ENCODE measurements at regions not wholly inside any gene's neighbourhood (a gene's known extent, or its start where the extent isn't known, plus 50 kb on each side); places are given as distances from the start of the nearest gene placed in this dataset.
A peak's percentile ranks its signal among the peaks of the same experiment; 100 is the strongest.

- DNase-seq, result no peak
- H3K27me3 ChIP-seq (ENCODE audit: insufficient read depth, low read length, poor library complexity), result no peaks in the 10 kb centered on the region
- H3K27ac ChIP-seq (ENCODE audit: low read depth, low read length), result no peak overlapping the region
Observed at GRCh38 chr1:192485692-192486436, 89.7 kb upstream of the RGS1 start.

GRCh38 chr1:192488058-192488457 lies 87.5 kb upstream of the RGS1 start:
- Histone ChIP-seq H4K8ac (ENCODE audit: low read depth, low read length) (no peak overlapping the region), H3K18ac (ENCODE audit: low read length) (no peak overlapping the region), H2BK120ac (ENCODE audit: low read depth, low read length) (no peak overlapping the region), H3K36me3 (ENCODE audit: control insufficient read depth, insufficient read depth, low read length) (no peaks in the 10 kb centered on the region), H3K9ac (ENCODE audit: low read length) (no peak overlapping the region), H3K23ac (ENCODE audit: low read length) (no peak overlapping the region), H3K56ac (ENCODE audit: low read length) (no peak overlapping the region), H3K4ac (ENCODE audit: low read depth, low read length) (no peak overlapping the region), H3K79me2 (ENCODE audit: control insufficient read depth, insufficient read depth, low read length) (no peaks in the 10 kb centered on the region), H2BK5ac (ENCODE audit: low read length) (no peak overlapping the region), H3K27ac (ENCODE audit: low read depth, low read length) (no peak overlapping the region), H2BK15ac (replicated peaks; ENCODE audit: low read depth) (no peak overlapping the region), H3K4me1 (ENCODE audit: control insufficient read depth, low read depth, low read length) (no peaks in the 10 kb centered on the region), H4K5ac (ENCODE audit: low read length) (no peak overlapping the region), H3K79me1 (ENCODE audit: low read length) (no peaks in the 10 kb centered on the region), H3K27me3 (ENCODE audit: insufficient read depth, low read length, poor library complexity) (no peaks in the 10 kb centered on the region), H2AK5ac (ENCODE audit: low read length) (no peak overlapping the region), H3K4me2 (ENCODE audit: low read length) (no peak overlapping the region), H3K4me3 (ENCODE audit: low read length) (no peak overlapping the region)
- peak; percentile 60 for DNase-seq

More at GRCh38 chr1:192485692-192486436, 89.7 kb upstream of the RGS1 start:
- Histone ChIP-seq H2BK120ac (ENCODE audit: low read depth, low read length) (no peak overlapping the region), H2AK5ac (ENCODE audit: low read length) (no peak overlapping the region), H3K4ac (ENCODE audit: low read depth, low read length) (no peak overlapping the region), H2BK15ac (replicated peaks; ENCODE audit: low read depth) (no peak overlapping the region), H3K4me3 (ENCODE audit: low read length) (no peak overlapping the region), H4K5ac (ENCODE audit: low read length) (no peak overlapping the region), H3K9ac (ENCODE audit: low read length) (no peak overlapping the region), H3K79me1 (ENCODE audit: low read length) (no peaks in the 10 kb centered on the region), H3K79me2 (ENCODE audit: control insufficient read depth, insufficient read depth, low read length) (no peaks in the 10 kb centered on the region), H3K23ac (ENCODE audit: low read length) (no peak overlapping the region), H3K4me1 (ENCODE audit: control insufficient read depth, low read depth, low read length) (no peaks in the 10 kb centered on the region), H2BK5ac (ENCODE audit: low read length) (no peak overlapping the region), H3K4me2 (ENCODE audit: low read length) (no peak overlapping the region), H3K36me3 (ENCODE audit: control insufficient read depth, insufficient read depth, low read length) (no peaks in the 10 kb centered on the region), H3K56ac (ENCODE audit: low read length) (no peak overlapping the region), H3K18ac (ENCODE audit: low read length) (no peak overlapping the region), H4K8ac (ENCODE audit: low read depth, low read length) (no peak overlapping the region)
- no CpG with 5 or more reads among the region's 1 CpG for WGBS (ENCODE audit: extremely low coverage, insufficient coverage, low lambda C conversion rate)

- no peak overlapping the region for H3K23ac ChIP-seq (ENCODE audit: low read length)
- H3K27ac ChIP-seq (ENCODE audit: low read depth, low read length), result no peak overlapping the region
- no peak overlapping the region for H3K4me2 ChIP-seq (ENCODE audit: low read length)
- WGBS (ENCODE audit: extremely low coverage, insufficient coverage, low lambda C conversion rate), result no CpG with 5 or more reads among the region's 1 CpG
- H2BK120ac ChIP-seq (ENCODE audit: low read depth, low read length), result no peak overlapping the region
- no peak overlapping the region for H3K56ac ChIP-seq (ENCODE audit: low read length)
- no peaks in the 10 kb centered on the region for H3K27me3 ChIP-seq (ENCODE audit: insufficient read depth, low read length, poor library complexity)
- no peak overlapping the region for H3K18ac ChIP-seq (ENCODE audit: low read length)
- H3K9ac ChIP-seq (ENCODE audit: low read length), result no peak overlapping the region
- H2AK5ac ChIP-seq (ENCODE audit: low read length), result no peak overlapping the region
- no peak overlapping the region for H4K5ac ChIP-seq (ENCODE audit: low read length)
- H3K79me2 ChIP-seq (ENCODE audit: control insufficient read depth, insufficient read depth, low read length), result no peaks in the 10 kb centered on the region
- no peaks in the 10 kb centered on the region for H3K36me3 ChIP-seq (ENCODE audit: control insufficient read depth, insufficient read depth, low read length)
- H3K79me1 ChIP-seq (ENCODE audit: low read length), result no peaks in the 10 kb centered on the region
- peak overlapping the region; percentile 19 for H2BK15ac ChIP-seq (replicated peaks; ENCODE audit: low read depth)
- H3K4ac ChIP-seq (ENCODE audit: low read depth, low read length), result no peak overlapping the region
- no peak overlapping the region for H3K4me3 ChIP-seq (ENCODE audit: low read length)
- no peak for DNase-seq
- H3K4me1 ChIP-seq (ENCODE audit: control insufficient read depth, low read depth, low read length), result no peaks in the 10 kb centered on the region
- no peak overlapping the region for H2BK5ac ChIP-seq (ENCODE audit: low read length)
- H4K8ac ChIP-seq (ENCODE audit: low read depth, low read length), result no peak overlapping the region
Observed at GRCh38 chr1:192489047-192489446, 86.5 kb upstream of the RGS1 start.

GRCh38 chr1:192489748-192490147 lies 85.8 kb upstream of the RGS1 start:
- no peak overlapping the region for H3K18ac ChIP-seq (ENCODE audit: low read length)
- no peak overlapping the region for H4K5ac ChIP-seq (ENCODE audit: low read length)
- H3K27ac ChIP-seq (ENCODE audit: low read depth, low read length), result no peak overlapping the region
- H3K4ac ChIP-seq (ENCODE audit: low read depth, low read length), result no peak overlapping the region
- no CpG with 5 or more reads among the region's 2 CpGs for WGBS (ENCODE audit: extremely low coverage, insufficient coverage, low lambda C conversion rate)
- no peaks in the 10 kb centered on the region for H3K36me3 ChIP-seq (ENCODE audit: control insufficient read depth, insufficient read depth, low read length)
- H3K56ac ChIP-seq (ENCODE audit: low read length), result no peak overlapping the region
- no peaks in the 10 kb centered on the region for H3K4me1 ChIP-seq (ENCODE audit: control insufficient read depth, low read depth, low read length)
- no peaks in the 10 kb centered on the region for H3K27me3 ChIP-seq (ENCODE audit: insufficient read depth, low read length, poor library complexity)
- no peak overlapping the region for H2BK5ac ChIP-seq (ENCODE audit: low read length)
- no peak overlapping the region for H3K23ac ChIP-seq (ENCODE audit: low read length)
- no peak overlapping the region for H4K8ac ChIP-seq (ENCODE audit: low read depth, low read length)
- H3K79me2 ChIP-seq (ENCODE audit: control insufficient read depth, insufficient read depth, low read length), result no peaks in the 10 kb centered on the region
- H2BK120ac ChIP-seq (ENCODE audit: low read depth, low read length), result no peak overlapping the region
- DNase-seq, result peak; percentile 65
- no peak overlapping the region for H2BK15ac ChIP-seq (replicated peaks; ENCODE audit: low read depth)
- H3K79me1 ChIP-seq (ENCODE audit: low read length), result no peaks in the 10 kb centered on the region
- no peak overlapping the region for H3K4me2 ChIP-seq (ENCODE audit: low read length)
- H3K4me3 ChIP-seq (ENCODE audit: low read length), result no peak overlapping the region
- no peak overlapping the region for H3K9ac ChIP-seq (ENCODE audit: low read length)
- H2AK5ac ChIP-seq (ENCODE audit: low read length), result no peak overlapping the region

- Histone ChIP-seq H3K27me3 (ENCODE audit: insufficient read depth, low read length, poor library complexity) (no peaks in the 10 kb centered on the region), H3K18ac (ENCODE audit: low read length) (no peak overlapping the region), H3K79me2 (ENCODE audit: control insufficient read depth, insufficient read depth, low read length) (no peaks in the 10 kb centered on the region), H4K5ac (ENCODE audit: low read length) (no peak overlapping the region), H3K36me3 (ENCODE audit: control insufficient read depth, insufficient read depth, low read length) (no peaks in the 10 kb centered on the region), H3K23ac (ENCODE audit: low read length) (no peak overlapping the region), H3K4me2 (ENCODE audit: low read length) (no peak overlapping the region), H3K9ac (ENCODE audit: low read length) (no peak overlapping the region), H4K8ac (ENCODE audit: low read depth, low read length) (no peak overlapping the region), H3K27ac (ENCODE audit: low read depth, low read length) (no peak overlapping the region), H2AK5ac (ENCODE audit: low read length) (no peak overlapping the region), H3K4ac (ENCODE audit: low read depth, low read length) (no peak overlapping the region), H3K4me3 (ENCODE audit: low read length) (no peak overlapping the region), H3K79me1 (ENCODE audit: low read length) (no peaks in the 10 kb centered on the region), H2BK15ac (replicated peaks; ENCODE audit: low read depth) (no peak overlapping the region), H2BK5ac (ENCODE audit: low read length) (no peak overlapping the region), H3K4me1 (ENCODE audit: control insufficient read depth, low read depth, low read length) (no peaks in the 10 kb centered on the region), H3K56ac (ENCODE audit: low read length) (no peak overlapping the region), H2BK120ac (ENCODE audit: low read depth, low read length) (no peak overlapping the region)
- no peak for DNase-seq
- WGBS (ENCODE audit: extremely low coverage, insufficient coverage, low lambda C conversion rate), result 100% methylated on average over 1 of the region's 2 CpGs
Observed at GRCh38 chr1:192491804-192492554, 83.6 kb upstream of the RGS1 start.
